TTC549 (cell line): ENCODE measurements at regions not wholly inside any gene's neighbourhood (a gene's known extent, or its start where the extent isn't known, plus 50 kb on each side); places are given as distances from the start of the nearest gene placed in this dataset.

Experiments used
- FAIRE-seq: peaks from 2 replicates; lab custom pipeline; 2012; peaks lifted over from hg19 to GRCh38; lab: Jason Lieb, UNC

DNA sequence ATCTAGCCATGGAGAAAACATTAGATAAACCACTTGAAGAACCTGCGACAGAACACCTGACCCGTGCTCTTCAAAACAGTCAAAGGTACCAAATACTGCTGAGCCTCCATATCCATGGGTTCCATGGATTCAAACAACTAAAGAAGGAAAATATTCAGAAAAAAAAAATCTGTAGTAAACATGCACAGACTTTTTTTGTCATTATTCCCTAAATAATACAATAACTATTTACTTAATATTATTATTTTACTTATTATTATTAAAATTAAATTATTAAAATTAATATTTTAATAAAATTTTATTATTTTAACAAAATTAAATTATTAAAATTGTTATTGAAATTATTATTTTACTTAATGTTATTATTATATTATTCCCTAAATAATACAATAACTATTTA is 101.0 kb upstream of the PDE1C start:
- peak; percentile 97 for FAIRE-seq

DNA sequence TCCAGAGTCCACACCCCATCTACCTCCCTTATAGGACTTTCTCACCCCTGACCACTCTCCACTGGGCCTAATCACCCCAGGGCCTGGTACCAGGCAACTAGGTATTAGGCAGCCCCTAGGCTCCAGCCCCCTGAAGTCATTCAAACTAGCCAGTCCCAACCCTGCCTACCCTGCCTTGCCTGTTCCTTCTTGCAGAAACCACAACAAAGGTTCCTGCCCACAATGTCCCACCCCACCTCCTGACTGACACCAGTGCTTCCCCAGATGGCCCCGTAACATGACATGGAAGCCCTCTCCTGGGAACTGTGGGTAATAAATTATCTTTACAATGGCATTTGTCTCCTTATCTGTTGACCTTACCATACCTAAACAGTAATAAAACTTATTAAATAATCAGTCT is 100.6 kb upstream of the PDE1C start:
- no peak for FAIRE-seq

DNA sequence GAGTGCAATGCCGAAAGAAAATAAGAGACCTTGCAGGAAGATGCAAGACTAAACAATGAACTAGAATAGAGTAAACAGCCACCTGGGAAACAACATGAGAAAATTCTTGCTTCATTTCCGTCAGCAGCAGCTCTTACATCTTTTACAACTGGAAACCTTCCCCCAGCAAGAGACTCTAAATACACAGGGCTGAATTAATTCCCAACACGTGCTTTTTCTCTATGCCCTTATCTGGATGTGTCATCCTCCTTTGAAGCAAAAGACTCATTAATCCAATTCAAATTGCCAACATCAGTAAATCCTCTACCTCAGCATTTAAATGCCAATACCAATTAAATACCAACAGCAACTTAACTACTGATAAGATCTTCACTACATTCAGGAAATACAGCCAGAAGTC is 99.0 kb upstream of the PDE1C start:
- FAIRE-seq: no peak

DNA sequence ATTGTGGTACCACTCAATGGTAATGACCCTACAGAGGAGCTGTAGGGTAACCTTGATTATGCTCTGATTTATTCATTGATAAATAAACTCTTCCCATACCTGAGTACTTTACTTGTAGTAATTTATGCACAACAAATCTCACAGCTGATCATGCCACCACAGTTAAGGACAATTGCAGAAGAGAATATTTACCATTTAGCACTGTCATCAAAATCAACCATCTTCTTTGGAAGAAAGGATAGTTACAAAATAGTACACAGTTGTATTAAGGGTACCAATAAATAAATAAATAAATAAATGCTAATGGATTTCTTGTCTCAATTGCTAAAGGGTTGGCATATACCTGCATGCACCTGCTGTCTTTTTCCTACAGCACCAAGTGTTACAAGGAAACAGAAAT is 97.6 kb upstream of the PDE1C start:
- no peak for FAIRE-seq

DNA sequence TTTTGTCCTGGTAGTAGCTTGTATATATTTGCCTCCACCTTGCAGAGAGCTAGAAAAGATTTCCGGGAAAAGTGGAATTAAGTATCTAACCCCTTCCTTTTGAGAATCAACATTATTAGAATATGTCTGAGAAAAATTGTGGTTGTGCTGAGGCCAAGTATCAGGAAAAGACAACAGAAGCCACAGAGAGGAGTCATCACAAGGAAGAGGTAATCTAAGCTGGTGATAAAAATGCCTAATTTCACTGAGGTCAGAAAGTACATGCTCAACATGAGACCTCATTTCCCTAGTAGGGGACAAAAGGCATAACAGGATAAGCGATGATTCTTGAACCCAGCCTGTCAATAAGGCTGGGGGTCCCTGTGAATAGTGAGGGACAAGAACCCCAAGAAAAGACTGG is 97.0 kb upstream of the PDE1C start:
- no peak for FAIRE-seq

DNA sequence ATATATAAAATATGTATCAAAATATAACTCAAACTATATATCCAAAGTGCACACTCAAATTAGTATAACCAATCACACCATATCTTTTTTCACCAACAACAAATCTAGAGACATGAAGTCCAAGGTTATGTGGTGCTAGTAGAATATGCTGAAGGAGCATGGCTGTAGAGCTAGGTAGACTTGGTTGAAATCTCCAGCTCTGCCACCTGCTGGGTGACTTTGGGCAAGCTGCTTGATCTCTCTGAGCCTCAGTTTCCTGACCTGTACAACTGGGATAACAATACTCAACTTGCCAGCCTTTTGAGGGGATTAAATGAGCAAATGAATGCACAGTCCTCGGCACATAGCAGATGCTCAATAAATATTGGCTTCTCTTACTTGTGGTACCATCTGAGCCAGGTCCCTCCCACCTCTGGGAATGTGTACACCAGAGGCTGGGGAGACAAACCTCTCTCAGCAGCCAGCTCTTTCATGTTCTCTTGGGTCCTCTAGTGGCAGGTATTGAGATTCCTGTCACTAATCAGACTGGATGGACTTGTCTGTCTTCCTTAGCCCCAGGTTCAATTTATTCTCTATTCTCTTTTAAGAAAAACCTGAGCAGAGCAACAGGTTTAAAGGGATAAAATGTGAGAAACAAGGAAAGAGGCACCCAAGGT is 94.3 kb upstream of the PDE1C start:
- FAIRE-seq: no peak

DNA sequence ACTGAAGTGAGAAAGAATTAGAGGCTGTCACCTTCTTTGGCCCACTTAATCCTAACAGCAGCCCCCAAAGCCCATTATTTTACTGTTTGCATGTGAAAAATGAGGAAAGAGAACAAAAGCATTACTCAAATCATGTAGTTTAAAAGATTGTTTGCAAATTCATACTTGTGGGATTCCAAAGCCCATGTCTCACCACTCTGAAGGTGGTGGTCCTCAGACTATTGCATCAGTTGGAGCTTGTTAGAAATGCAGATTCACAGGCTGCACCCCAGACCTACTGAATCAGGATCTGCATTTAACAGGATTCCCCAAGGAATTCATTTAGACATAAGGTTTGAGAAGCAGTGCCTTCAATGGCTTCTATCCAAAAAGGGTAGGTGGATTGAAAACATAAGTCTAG is 93.7 kb upstream of the PDE1C start:
- FAIRE-seq: no peak

DNA sequence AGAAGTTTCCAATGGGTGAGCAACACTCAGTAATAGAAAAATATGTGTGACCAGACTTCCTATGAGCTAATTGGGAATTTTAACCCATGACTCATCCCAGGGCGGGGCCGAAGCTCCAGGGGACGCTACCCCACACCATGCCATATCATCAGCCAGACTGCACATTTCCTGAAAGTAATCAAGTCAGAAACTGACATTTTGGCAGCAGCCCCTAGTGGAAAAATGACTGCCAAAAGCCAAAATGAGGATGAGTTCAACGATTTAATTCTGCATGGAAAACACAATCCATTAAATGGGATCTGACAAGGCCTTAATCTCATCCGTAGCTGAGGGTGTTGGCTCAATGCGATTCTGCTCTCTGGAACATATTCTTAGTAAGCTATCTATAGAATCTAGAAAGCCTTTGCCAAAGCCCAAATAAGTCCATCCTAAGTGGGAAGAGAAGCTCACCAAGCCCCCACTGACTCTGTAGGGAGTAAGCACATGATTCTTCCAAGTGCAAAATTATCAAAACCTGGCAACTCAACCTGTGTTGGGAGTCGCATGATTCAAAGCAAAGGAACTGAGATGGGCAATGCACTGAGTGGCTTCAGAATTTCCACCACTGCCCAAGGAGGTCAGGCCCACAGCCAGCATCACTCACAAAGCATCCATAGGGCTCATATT is 93.1 kb upstream of the PDE1C start:
- no peak for FAIRE-seq

DNA sequence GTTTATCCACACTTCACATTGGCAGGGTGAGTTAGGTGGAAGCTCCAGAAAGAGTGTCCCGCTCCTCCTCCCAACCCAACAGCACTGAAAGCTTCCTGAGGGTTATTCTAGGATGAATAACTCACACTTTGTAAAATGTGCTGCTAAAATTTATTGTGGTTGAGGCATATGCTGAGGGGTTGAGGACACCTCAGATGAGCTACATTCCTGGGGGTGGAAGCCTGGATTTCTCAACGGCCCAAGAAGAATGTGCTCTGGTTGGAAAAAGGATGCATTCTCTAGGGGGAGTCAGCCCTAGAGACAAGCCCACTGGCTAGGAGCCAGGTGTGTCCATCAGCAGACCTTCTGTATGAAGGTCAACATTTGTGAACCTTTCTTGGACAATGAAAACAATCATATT is 91.5 kb upstream of the PDE1C start:
- no peak for FAIRE-seq

DNA sequence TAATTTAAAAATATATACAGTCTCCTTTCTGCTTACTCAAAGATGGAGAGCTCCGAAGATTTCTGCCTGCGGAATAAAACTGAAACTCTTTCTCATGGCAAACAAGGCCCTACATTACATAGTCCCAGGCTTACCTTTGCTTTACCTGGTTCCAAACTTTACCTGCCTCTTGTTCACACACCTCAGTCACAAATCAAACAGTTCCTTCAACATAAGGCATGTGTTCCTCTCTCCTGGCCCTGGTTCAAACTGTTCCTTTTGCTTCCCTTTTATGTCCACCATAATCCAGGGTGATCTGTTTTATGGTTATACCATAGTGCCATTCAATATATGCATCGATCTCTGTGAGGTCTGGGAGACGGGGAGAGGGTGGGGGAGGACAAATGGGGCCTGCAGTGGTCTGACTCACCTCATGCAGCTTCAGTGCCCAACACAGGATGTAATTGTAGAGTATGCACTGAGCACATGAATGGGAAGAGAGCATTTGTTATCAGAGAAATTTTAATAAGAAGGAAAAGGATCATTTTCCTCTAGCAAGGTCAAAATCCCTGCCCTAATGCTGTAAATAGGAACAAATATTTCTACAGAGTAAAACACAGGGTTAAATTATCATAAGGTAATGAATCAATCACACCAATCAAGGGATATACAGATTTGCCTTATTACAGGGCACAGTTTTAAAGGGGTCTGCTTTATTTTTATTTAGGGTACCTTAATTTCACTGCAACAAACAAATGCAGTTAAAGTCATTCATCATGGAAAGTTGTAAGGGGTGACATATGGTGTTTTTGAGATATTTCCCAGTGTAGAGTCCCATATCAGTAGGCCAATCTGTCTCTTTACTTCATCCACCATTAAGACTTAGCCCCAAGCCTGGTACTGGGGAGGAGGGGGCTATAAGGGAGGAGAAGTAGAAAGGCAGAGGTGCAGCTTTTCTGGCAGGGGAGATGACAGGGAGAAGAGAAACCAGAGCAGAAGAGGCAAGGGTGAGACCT is 88.8 kb upstream of the PDE1C start:
- FAIRE-seq: no peak

DNA sequence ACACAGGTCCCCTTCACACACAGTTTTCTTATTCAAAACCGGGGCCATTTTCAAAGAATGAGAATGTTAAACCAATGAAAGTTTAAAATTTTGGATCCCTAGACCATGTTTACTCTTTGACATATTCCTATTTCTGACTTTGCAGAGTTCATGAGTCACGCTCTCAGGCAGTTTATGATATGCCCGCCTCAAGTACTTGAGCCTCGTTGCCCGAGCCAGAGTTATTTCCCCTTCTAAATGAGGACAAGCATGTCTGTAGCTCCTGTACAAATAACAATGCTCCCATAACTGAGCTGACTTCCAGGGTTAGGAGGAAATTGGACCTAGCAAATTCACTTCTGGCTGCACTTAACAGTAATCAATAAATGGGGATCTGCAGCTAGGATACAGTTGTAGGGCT is 87.9 kb upstream of the PDE1C start:
- FAIRE-seq: no peak

DNA sequence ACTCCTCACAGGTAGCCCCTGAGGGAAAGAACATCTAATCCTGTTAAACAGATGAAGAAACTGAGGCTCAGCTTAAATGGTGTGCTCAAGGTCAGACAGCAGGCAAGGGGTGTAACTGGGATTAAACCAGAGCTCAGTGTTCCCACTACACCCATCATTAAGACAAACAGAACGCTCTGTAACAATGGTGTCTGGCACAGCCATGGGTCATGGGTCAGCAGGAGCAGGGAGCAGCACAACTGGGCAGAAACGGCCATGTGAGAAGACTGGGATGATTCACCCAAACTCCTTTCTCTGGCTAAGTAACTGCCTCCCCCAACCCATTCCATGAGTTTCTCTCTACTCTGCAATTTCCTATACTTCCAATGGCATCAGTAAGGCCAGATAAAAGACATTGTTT is 85.5 kb upstream of the PDE1C start:
- no peak for FAIRE-seq

DNA sequence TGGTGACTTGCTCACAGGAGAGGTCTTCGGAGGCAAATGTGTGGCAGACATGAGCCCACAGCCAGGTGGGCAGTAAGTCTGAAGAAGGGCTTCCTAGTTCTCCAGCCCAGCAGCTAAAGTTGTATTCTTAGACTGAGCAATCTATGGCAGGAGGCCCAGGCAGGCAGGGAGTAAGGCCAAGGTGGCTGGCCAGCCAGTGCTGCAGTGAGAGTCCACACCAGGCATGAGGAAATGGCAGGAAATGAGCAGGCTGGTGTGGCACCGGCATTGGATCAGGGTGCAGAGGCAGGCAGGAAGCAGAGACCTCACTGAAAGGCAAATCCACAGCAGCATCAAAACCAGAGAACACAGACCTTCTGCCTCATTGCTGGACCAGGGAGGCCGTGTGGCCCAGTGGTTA is 84.6 kb upstream of the PDE1C start:
- FAIRE-seq: no peak

DNA sequence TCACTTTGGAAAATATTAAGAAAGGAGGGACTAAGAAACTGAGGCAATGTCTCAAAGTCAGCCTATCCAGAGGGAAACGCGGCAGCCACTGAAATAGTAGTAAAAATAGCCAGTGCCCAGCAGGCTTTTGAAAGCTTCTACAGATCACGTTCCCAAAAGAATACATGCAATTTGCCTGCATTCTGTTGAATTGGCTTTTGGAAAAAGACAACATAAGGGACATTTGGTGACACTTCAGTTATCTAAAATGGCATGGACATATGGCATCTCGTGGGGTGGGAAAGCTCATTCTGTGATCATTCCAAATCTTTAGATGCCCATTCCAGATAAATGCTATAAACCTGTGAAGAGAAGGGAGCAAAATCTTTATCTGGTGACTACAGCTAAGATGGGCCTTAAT is 82.8 kb upstream of the PDE1C start:
- FAIRE-seq: no peak

DNA sequence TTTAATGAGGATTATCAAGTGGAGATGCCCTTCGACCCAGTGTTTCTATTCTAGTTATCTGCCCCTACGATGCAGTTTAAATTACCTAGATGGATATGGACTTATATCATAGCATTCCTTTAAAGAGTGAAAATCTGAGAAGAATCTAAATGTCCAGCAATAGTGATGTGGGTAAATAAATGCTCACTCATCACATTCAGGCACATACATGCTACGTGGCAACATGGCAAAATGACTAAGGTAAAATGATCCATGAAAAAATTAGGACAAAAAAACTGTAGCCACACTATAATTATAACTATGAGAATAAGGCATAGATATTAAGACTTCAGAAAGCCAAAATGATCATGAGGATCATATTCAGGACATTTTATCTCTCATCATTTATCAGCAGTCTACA is 82.4 kb upstream of the PDE1C start:
- no peak for FAIRE-seq

DNA sequence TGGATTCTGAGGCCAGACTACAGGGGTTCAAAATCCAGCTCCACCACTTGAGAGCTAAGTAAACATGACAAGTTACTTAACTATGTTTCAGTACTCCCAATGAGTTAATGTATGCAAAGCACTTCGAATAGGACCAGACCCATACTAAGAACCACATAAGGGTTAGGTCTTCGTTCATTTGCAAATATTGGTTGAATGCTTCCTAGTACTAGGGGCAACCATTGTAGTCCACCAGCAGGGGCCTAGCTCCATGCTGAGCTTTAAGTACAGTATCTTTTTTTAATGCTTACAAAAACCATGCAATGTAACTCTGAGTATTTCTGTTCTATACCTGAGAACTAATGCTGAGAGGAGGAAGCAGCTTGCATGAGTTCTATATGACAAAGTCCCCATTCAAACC is 80.4 kb upstream of the PDE1C start:
- FAIRE-seq: no peak

DNA sequence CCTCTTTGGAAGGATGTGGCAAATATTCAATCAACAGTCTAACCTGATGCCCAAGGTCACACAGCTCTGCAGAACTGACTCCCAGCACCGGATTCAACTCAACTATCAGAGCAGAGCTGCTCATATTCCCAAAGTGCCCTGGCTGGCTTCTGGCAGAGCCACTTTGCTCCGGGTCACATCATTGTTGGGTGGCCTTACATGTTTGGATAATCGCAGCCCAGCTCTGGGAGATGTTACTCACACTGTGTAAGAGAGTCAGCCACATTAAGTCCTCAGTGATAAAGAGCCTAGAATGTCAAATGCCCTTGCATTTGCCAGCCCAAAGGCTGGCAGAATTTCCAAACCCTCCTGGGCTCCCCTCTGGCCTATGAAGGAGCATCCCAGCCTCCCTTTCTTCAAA is 79.8 kb upstream of the PDE1C start:
- no peak for FAIRE-seq

DNA sequence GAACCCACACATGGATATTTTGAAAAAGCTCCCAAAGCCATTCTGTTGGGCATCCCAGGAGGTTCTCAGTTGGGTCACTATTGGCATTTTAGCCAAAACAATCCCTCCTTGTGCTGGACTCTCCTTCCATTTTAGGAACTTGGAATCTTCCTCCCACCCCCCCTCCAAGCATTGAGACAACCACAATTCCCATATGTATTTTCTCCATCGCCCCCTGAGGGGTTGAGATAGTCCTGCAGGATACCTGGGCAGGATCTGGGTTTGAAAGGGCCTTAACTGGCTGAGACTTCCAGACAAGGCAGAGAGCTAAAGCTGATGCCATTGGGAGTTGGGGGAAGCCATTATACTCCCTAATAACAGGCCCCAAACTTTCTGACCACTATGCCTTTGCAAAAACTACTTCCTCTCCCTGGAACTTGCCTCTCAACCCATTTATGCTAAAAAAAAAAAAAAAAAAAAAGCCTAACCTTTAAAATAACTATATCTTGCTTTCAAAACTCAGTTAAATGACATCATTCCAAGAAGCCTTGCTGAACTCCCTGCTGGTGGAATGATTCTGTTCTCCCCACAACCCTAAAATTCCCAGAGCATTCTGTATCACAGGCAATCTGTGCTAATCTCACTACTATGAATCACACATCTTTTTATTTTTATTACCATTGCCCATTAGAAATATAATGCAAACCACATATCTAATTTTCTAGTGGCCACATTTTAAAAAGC is 77.5 kb upstream of the PDE1C start:
- FAIRE-seq: no peak

DNA sequence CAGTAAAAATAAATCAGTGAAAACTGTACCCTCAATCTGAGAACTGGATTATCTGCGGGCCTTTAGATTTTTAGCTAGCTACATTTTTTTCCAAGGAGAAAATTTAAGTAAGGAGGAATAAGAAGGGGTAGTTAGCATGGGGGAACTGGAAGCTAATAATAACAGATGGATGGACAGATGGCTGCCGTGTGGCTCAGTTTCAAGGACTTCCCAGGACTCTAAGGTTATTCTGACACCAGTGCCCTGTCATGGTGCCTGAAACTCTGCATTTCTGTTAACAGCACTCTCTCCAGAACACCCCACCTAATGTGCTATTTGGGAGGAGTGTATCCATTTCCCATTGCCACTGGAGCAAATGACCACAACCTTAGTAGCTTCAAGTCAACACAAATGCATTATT is 75.7 kb upstream of the PDE1C start:
- FAIRE-seq: no peak

DNA sequence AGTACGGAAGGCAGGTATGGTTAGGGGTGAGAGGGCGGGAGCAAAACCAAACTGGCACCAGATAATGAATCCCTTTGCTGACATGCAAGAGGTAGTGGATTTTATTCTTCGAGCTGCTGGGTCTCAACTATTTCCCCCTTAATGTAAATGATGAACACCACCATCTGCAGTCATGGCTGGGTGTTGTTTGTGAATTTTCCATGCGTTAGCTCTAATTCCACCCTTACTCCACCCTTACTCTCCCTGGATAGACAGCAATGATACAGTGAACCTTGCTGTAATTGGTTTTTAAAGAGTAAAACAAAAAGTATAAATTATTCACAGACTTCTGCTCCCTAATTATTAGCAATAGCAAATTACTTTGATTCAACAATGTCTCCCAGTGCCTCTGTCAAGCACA is 74.5 kb upstream of the PDE1C start:
- no peak for FAIRE-seq

DNA sequence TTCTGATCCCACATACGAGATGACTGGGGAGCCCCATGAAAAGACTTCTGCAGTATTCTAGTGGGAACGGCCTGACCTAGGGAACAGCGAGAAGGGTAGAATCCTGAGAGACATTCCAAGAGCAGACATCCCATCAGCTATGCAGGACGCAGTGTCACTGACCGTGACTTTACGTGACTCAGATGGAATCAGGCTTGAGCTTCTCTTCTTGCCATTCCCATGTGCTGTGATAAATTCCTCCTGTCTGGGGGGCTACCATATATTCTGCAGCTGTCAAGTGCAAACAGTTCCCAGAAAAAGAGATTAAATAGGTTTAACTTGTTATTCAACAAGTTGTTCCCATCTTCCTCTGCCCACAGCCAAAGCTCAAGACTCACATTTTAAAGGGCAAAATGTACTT is 73.1 kb upstream of the PDE1C start:
- FAIRE-seq: no peak

DNA sequence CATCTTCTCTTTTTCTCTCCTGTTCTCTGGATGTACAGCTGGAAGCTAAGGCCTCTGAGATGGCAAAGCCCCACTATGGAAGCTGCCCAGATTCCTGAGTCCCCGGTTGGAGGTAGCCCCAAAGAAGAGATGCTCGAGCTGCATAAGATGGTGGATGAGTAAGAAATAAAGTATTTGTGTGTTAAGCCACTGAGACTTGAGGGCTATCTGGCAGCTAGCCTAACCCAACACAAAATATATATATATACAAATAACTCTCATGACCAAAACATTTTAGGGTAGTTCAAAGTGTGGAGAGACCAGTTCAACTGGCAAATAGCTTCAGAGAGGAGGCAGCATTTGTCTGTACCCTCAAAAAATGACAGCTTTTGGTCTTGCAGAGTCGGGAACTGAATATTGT is 72.4 kb upstream of the PDE1C start:
- FAIRE-seq: no peak
